T-cell (primary cell): ENCODE measurements at regions not wholly inside any gene's neighbourhood (a gene's known extent, or its start where the extent isn't known, plus 50 kb on each side); places are given as distances from the start of the nearest gene placed in this dataset.

Experiments
- ATAC-seq, 4 experiments: fragments of 200-7000 bp in 3 of 4; fragments of 150-1000 bp in 1 of 4; cut with Tn5 transposase; replicated peaks in 1 of 4; 1 replicate in 3 of 4; 2 replicates in 1 of 4; pipeline ENCODE4 v1.10.0; 2021; ENCODE audit warnings: moderate library complexity in 3 of 4, mild to moderate bottlenecking in 2 of 4, moderate number of reproducible peaks in 1 of 4
- CTCF ChIA-PET, 2 donors: fragments of 300-600 bp; sonication (Branson Sonifier 250); formaldehyde crosslinking; loops; one replicate each; lab custom pipeline; 2022; ENCODE audit warnings: antibody characterized with exemption in 2 of 2; lab: Charles Lee
- POLR2A ChIA-PET, 2 donors: fragments of 300-600 bp; sonication (Branson Sonifier 250); formaldehyde crosslinking; loops; one replicate each; lab custom pipeline; 2022; ENCODE audit warnings: antibody characterized with exemption in 2 of 2; lab: Charles Lee
- DNase-seq, 35 experiments: peaks; one replicate each; pipeline versions ENCODE4 v3.0.0 to v3.0.0-alpha.2; 2013 to 2023
- H3K27ac ChIP-seq: one replicate; pipeline ENCODE4 v1.5.1; 2013; ENCODE audit warnings: low read length
- H3K27me3 ChIP-seq, 2 experiments: replicated peaks in 1 of 2; 1 replicate in 1 of 2; 2 replicates in 1 of 2; pipeline versions ENCODE4 v1.6.1 to v1.7.0; 2013; ENCODE audit warnings: low read length in 1 of 2, mixed read lengths in 1 of 2; ENCODE audit not compliant: control insufficient read depth in 2 of 2, insufficient read depth in 2 of 2; ENCODE audit errors: extremely low read depth in 1 of 2
- H3K36me3 ChIP-seq, 2 donors: 1 replicate in 1 of 2; 2 replicates in 1 of 2; pipeline versions ENCODE4 v1.6.1 to v1.7.0; 2013; ENCODE audit warnings: low read length in 1 of 2; ENCODE audit not compliant: control insufficient read depth in 2 of 2, insufficient read depth in 1 of 2; ENCODE audit errors: extremely low read depth in 1 of 2
- H3K4me1 ChIP-seq, 2 experiments: 1 replicate in 1 of 2; 2 replicates in 1 of 2; pipeline versions ENCODE4 v1.6.1 to v1.7.0; 2013; ENCODE audit warnings: low read length in 2 of 2, mixed read lengths in 1 of 2; ENCODE audit not compliant: insufficient read depth in 2 of 2, control insufficient read depth in 1 of 2; ENCODE audit errors: extremely low read depth in 1 of 2
- H3K4me3 ChIP-seq, 2 donors: 1 replicate in 1 of 2; 2 replicates in 1 of 2; pipeline versions ENCODE4 v1.5.1 to v1.7.0; 2013; ENCODE audit warnings: mild to moderate bottlenecking in 2 of 2, low read length in 1 of 2, moderate library complexity in 1 of 2; ENCODE audit not compliant: control insufficient read depth in 1 of 2; ENCODE audit errors: extremely low read depth in 1 of 2
- H3K9me3 ChIP-seq: 2 replicates; pipeline ENCODE4 v1.7.0; 2013
- H3K27ac Mint-ChIP-seq, 2 donors: one replicate each; pipeline ENCODE4 v1.8.0; 2020 to 2021; ENCODE audit warnings: mild to moderate bottlenecking in 2 of 2, mixed read lengths in 2 of 2
- H3K27me3 Mint-ChIP-seq, 2 donors: one replicate each; pipeline ENCODE4 v1.8.0; 2021 to 2022; ENCODE audit warnings: mixed read lengths in 2 of 2
- H3K36me3 Mint-ChIP-seq: one replicate; pipeline ENCODE4 v1.8.0; 2021; ENCODE audit warnings: mixed read lengths
- H3K4me1 Mint-ChIP-seq, 3 donors: one replicate each; pipeline ENCODE4 v1.8.0; 2020 to 2022; ENCODE audit warnings: mixed read lengths in 3 of 3, mild to moderate bottlenecking in 1 of 3
- H3K4me3 Mint-ChIP-seq, 3 donors: one replicate each; pipeline ENCODE4 v1.8.0; 2020 to 2022; ENCODE audit warnings: mild to moderate bottlenecking in 3 of 3, mixed read lengths in 3 of 3, moderate library complexity in 3 of 3
- H3K9me3 Mint-ChIP-seq, 3 donors: one replicate each; pipeline ENCODE4 v1.8.0; 2020 to 2022; ENCODE audit warnings: mixed read lengths in 3 of 3
- WGBS: methylation state at CpG from one replicate; pipeline ENCODE4 v1.1.5; 2013; ENCODE audit warnings: missing lambda C conversion rate; ENCODE audit not compliant: insufficient coverage; 5-methylcytosine and 5-hydroxymethylcytosine counted together

DNA sequence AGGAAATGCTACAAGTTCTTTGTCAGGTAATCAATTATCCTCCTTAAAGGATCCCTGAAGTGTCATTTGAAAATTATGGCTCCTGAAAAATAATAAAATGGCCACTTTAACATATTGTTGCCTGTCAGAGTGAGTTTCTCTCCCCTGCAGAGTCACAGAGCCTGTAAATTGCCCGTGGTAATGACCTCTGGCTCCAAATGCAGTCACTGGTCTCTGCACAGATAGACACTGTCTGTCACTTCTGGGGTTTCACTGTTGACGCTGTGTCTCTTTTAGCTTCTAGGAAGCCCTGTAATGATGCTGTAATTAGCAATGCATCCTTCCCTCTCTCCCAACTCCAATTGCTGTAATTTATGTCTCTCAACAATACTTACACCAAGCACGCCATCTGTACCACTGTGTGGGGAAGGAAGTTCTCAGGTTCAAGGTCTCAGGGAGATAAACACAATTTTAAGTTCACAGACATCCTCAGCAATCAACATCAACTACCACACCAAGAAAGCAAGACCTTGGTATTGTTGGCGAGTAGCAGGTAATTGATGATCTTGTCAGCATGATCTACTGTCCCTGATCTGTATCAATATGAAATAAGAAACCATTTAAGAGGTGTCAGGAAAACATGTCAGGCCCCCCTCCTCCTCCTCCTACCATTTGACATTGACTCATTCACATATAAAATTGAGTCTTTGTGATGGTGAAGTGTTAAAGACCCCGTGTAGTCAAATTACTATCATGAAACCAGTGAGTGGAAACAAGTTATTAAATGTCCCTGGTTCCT lies 91.2 kb upstream of the SULF2 start:
- Histone ChIP-seq H3K27ac (no peak overlapping the region), H3K36me3 (no peaks in the 10 kb centered on the region), H3K4me1 (no peaks in the 10 kb centered on the region), H3K27me3 (peaks cover 0 to 3% of the 10 kb centered on the region in 2 experiments), H3K4me3 (no peak overlapping the region), H3K9me3 (no peaks in the 10 kb centered on the region)
- ChIA-PET POLR2A (no interaction called here), CTCF (no interaction called here)
- Mint-ChIP-seq H3K4me3 (no peak overlapping the region), H3K27ac (no peak overlapping the region), H3K4me1 (no peaks in the 10 kb centered on the region), H3K9me3 (no peaks in the 10 kb centered on the region), H3K27me3 (peaks cover 7 to 12% of the 10 kb centered on the region in 2 donors), H3K36me3 (no peaks in the 10 kb centered on the region)
- DNase-seq (no peak), ATAC-seq (no peak)
- 22% methylated on average over 1 of the region's 5 CpGs for WGBS

GRCh38 chr20:47875297-47876025 lies 90.2 kb upstream of the SULF2 start:
- H3K36me3 Mint-ChIP-seq: no peaks in the 10 kb centered on the region

GRCh38 chr20:47872341-47872740 lies 87.1 kb upstream of the SULF2 start:
- H3K4me3 Mint-ChIP-seq: no peak overlapping the region
- H3K27me3 Mint-ChIP-seq: peaks cover 4 to 7% of the 10 kb centered on the region in 2 donors
- Histone ChIP-seq H3K4me3 (no peak overlapping the region), H3K36me3 (no peaks in the 10 kb centered on the region), H3K27me3 (peaks cover 0 to 9% of the 10 kb centered on the region in 2 experiments), H3K4me1 (no peaks in the 10 kb centered on the region), H3K27ac (no peak overlapping the region), H3K9me3 (no peaks in the 10 kb centered on the region)
- WGBS: 65% methylated on average over 7 of the region's 9 CpGs
- DNase-seq: no peak
- no peak overlapping the region for H3K27ac Mint-ChIP-seq
- CTCF ChIA-PET: no interaction called here
- H3K9me3 Mint-ChIP-seq: no peaks in the 10 kb centered on the region
- H3K36me3 Mint-ChIP-seq: no peaks in the 10 kb centered on the region
- H3K4me1 Mint-ChIP-seq: no peaks in the 10 kb centered on the region
- no peak for ATAC-seq
- POLR2A ChIA-PET: no interaction called here

More at GRCh38 chr20:47875297-47876025, 90.2 kb upstream of the SULF2 start:
- H3K27ac Mint-ChIP-seq: no peak overlapping the region
- Histone ChIP-seq H3K4me3 (no peak overlapping the region), H3K9me3 (no peaks in the 10 kb centered on the region), H3K36me3 (no peaks in the 10 kb centered on the region), H3K4me1 (no peaks in the 10 kb centered on the region), H3K27ac (no peak overlapping the region), H3K27me3 (peaks cover 0 to 3% of the 10 kb centered on the region in 2 experiments)
- DNase-seq: no peak
- ChIA-PET CTCF (no interaction called here), POLR2A (no interaction called here)
- no peaks in the 10 kb centered on the region for H3K4me1 Mint-ChIP-seq
- ATAC-seq: no peak
- no peaks in the 10 kb centered on the region for H3K9me3 Mint-ChIP-seq
- WGBS: 69% methylated on average over 8 of the region's 13 CpGs
- H3K27me3 Mint-ChIP-seq: peaks cover 7 to 12% of the 10 kb centered on the region in 2 donors
- H3K4me3 Mint-ChIP-seq: no peak overlapping the region

DNA sequence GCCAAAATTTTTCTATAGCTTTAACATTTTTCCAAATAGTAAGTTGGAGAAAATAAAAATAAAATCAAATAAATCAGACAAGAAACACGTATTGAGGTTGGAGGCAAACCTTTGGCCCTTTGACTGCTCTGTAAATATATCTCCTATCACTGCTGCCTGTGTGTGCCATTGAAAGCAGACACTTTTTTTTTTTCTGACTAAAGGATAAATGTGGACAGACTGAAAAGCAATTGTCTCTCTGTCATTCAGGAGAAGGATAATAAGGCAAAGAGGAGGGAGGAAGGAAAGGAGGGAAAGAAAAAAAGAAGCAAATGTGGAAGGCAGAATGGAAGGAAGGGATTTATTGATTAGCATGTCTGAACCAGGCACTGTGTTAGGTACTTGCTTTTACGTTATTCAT lies 85.2 kb upstream of the SULF2 start:
- no peaks in the 10 kb centered on the region for H3K36me3 ChIP-seq
- Mint-ChIP-seq H3K36me3 (no peaks in the 10 kb centered on the region), H3K27me3 (peaks cover 7 to 10% of the 10 kb centered on the region in 2 donors), H3K4me1 (no peaks in the 10 kb centered on the region), H3K9me3 (no peaks in the 10 kb centered on the region), H3K27ac (no peak overlapping the region), H3K4me3 (no peak overlapping the region)
- no peak for ATAC-seq
- ChIA-PET CTCF (no interaction called here), POLR2A (interaction anchor here in 1 of 2 donors (0.7 kb wide), 1 partner anchor 784 kb away, joined by 3 read pairs; no protein-coding TSS in a partner anchor)
- H3K9me3 ChIP-seq: no peaks in the 10 kb centered on the region
- H3K27me3 ChIP-seq: peaks cover 0 to 21% of the 10 kb centered on the region in 2 experiments
- H3K27ac ChIP-seq: no peak overlapping the region
- WGBS: no CpG with 5 or more reads among the region's 2 CpGs
- DNase-seq: no peak
- H3K4me3 ChIP-seq: no peak overlapping the region
- H3K4me1 ChIP-seq: no peaks in the 10 kb centered on the region

- no peaks in the 10 kb centered on the region for H3K36me3 ChIP-seq
- no peaks in the 10 kb centered on the region for H3K9me3 Mint-ChIP-seq
- H3K27me3 ChIP-seq: peaks cover 0 to 21% of the 10 kb centered on the region in 2 experiments
- no peaks in the 10 kb centered on the region for H3K36me3 Mint-ChIP-seq
- H3K9me3 ChIP-seq: no peaks in the 10 kb centered on the region
- ChIA-PET CTCF (no interaction called here), POLR2A (no interaction called here)
- H3K4me3 Mint-ChIP-seq: no peak overlapping the region
- WGBS: 82% methylated on average over 11 of the region's 14 CpGs
- DNase-seq (no peak), ATAC-seq (no peak)
- no peaks in the 10 kb centered on the region for H3K4me1 ChIP-seq
- no peak overlapping the region for H3K27ac ChIP-seq
- peaks cover 5 to 11% of the 10 kb centered on the region in 2 donors for H3K27me3 Mint-ChIP-seq
- no peak overlapping the region for H3K4me3 ChIP-seq
- H3K4me1 Mint-ChIP-seq: no peaks in the 10 kb centered on the region
- H3K27ac Mint-ChIP-seq: no peak overlapping the region
Observed at GRCh38 chr20:47868744-47869143, 83.5 kb upstream of the SULF2 start.

- Histone ChIP-seq H3K27ac (no peak overlapping the region), H3K36me3 (no peaks in the 10 kb centered on the region), H3K4me1 (no peaks in the 10 kb centered on the region), H3K27me3 (peaks cover 0 to 21% of the 10 kb centered on the region in 2 experiments), H3K9me3 (no peaks in the 10 kb centered on the region), H3K4me3 (no peak overlapping the region)
- Mint-ChIP-seq H3K9me3 (peaks cover 0 to 1% (median under 1%) of the 10 kb centered on the region in 3 donors), H3K36me3 (no peaks in the 10 kb centered on the region), H3K4me3 (no peak overlapping the region), H3K4me1 (no peaks in the 10 kb centered on the region), H3K27ac (no peak overlapping the region), H3K27me3 (peaks cover 7 to 11% of the 10 kb centered on the region in 2 donors)
- ATAC-seq (no peak), DNase-seq (no peak)
- POLR2A ChIA-PET: no interaction called here
- CTCF ChIA-PET: no interaction called here
- whole genome bisulfite sequencing: 81% methylated on average over 11 of the region's 11 CpGs
Observed at GRCh38 chr20:47868236-47868635, 83.0 kb upstream of the SULF2 start.
